HG03060 (cell line): ENCODE measurements at regions not wholly inside any gene's neighbourhood (a gene's known extent, or its start where the extent isn't known, plus 50 kb on each side); places are given as distances from the start of the nearest gene placed in this dataset.

Source experiments
- ATAC-seq: cut with Tn5 transposase; IDR thresholded peaks from one replicate; pipeline ENCODE4 v1.9.1; 2021; ENCODE audit warnings: low read depth, moderate number of reproducible peaks; ENCODE audit not compliant: unreplicated experiment

GRCh38 chr15:93608643-93609148 is 519.7 kb upstream of the RGMA start:
- ATAC-seq = no peak

GRCh38 chr15:93603550-93603949 is 514.5 kb upstream of the RGMA start:
- no peak for ATAC-seq

GRCh38 chr15:93587059-93587521 is 498.1 kb upstream of the RGMA start:
- ATAC-seq = no peak

GRCh38 chr15:93585012-93585411 is 496.0 kb upstream of the RGMA start:
- no peak for ATAC-seq

GRCh38 chr15:93583968-93584367 is 495.0 kb upstream of the RGMA start:
- no peak for ATAC-seq

- no peak for ATAC-seq
Measured at GRCh38 chr15:93583552-93583951, 494.5 kb upstream of the RGMA start.

GRCh38 chr15:93570527-93570926 is 481.5 kb upstream of the RGMA start:
- ATAC-seq = no peak

- ATAC-seq = no peak
Measured at GRCh38 chr15:93566762-93567161, 477.8 kb upstream of the RGMA start.

GRCh38 chr15:93565201-93565600 is 476.2 kb upstream of the RGMA start:
- no peak for ATAC-seq

- ATAC-seq = no peak
Measured at GRCh38 chr15:93563218-93563617, 474.2 kb upstream of the RGMA start.

- no peak for ATAC-seq
Measured at GRCh38 chr15:93562395-93563123, 473.5 kb upstream of the RGMA start.

GRCh38 chr15:93557696-93558095 is 468.7 kb upstream of the RGMA start:
- ATAC-seq = no peak

- ATAC-seq = no peak
Measured at GRCh38 chr15:93553167-93553935, 464.3 kb upstream of the RGMA start.

GRCh38 chr15:93543093-93543492 is 454.1 kb upstream of the RGMA start:
- no peak for ATAC-seq

GRCh38 chr15:93527374-93528050 is 438.5 kb upstream of the RGMA start:
- no peak for ATAC-seq

GRCh38 chr15:93524432-93524831 is 435.4 kb upstream of the RGMA start:
- ATAC-seq = no peak

GRCh38 chr15:93523481-93523880 is 434.5 kb upstream of the RGMA start:
- no peak for ATAC-seq

- no peak for ATAC-seq
Measured at GRCh38 chr15:93520206-93520605, 431.2 kb upstream of the RGMA start.

GRCh38 chr15:93519599-93519998 is 430.6 kb upstream of the RGMA start:
- no peak for ATAC-seq

- no peak for ATAC-seq
Measured at GRCh38 chr15:93517176-93517575, 428.2 kb upstream of the RGMA start.
